ENCODE measurements at regions not wholly inside any gene's neighbourhood (a gene's known extent, or its start where the extent isn't known, plus 50 kb on each side); places are given as distances from the start of the nearest gene placed in this dataset.

GRCh38 chr3:118556983-118557382, 477.7 kb downstream of the IGSF11 start:
- no peak overlapping the region for H3K4me3 ChIP-seq (ENCODE audit: low read depth, poor library complexity, severe bottlenecking)
- TF ChIP-seq CTCF (IDR thresholded peaks at IDR 0.05) (no peak), POLR2A (IDR thresholded peaks at IDR 0.05) (no peak)
- intact Hi-C loops (cut with DNase I; ENCODE audit: low total_unique reads): no loop called here
- no peak for DNase-seq (ENCODE audit: low spot score in 2 of 2)

GRCh38 chr3:118557513-118557912, 477.1 kb downstream of the IGSF11 start:
- intact Hi-C loops (cut with DNase I; ENCODE audit: low total_unique reads): no loop called here
- TF ChIP-seq CTCF (IDR thresholded peaks at IDR 0.05) (no peak), POLR2A (IDR thresholded peaks at IDR 0.05) (no peak)
- H3K4me3 ChIP-seq (ENCODE audit: low read depth, poor library complexity, severe bottlenecking): no peak overlapping the region
- WGBS, 2 donors: 45 to 46% methylated on average over 3 of the region's 3 CpGs
- DNase-seq (ENCODE audit: low spot score in 2 of 2): no peak

GRCh38 chr3:118559286-118559685, 475.4 kb downstream of the IGSF11 start:
- no peak overlapping the region for H3K4me3 ChIP-seq (ENCODE audit: low read depth, poor library complexity, severe bottlenecking)
- TF ChIP-seq CTCF (IDR thresholded peaks at IDR 0.05) (no peak), POLR2A (IDR thresholded peaks at IDR 0.05) (no peak)
- no peak for DNase-seq (ENCODE audit: low spot score in 2 of 2)
- intact Hi-C loops (cut with DNase I; ENCODE audit: low total_unique reads): no loop called here
- WGBS, 2 donors: 30 to 47% methylated on average over 1 of the region's 1 CpG

GRCh38 chr3:118564800-118565199, 469.8 kb downstream of the IGSF11 start:
- no peak for TF ChIP-seq POLR2A (IDR thresholded peaks at IDR 0.05)
- no peak for TF ChIP-seq CTCF (IDR thresholded peaks at IDR 0.05)
- H3K4me3 ChIP-seq (ENCODE audit: low read depth, poor library complexity, severe bottlenecking): no peak overlapping the region
- intact Hi-C loops (cut with DNase I; ENCODE audit: low total_unique reads): no loop called here
- DNase-seq (ENCODE audit: low spot score in 2 of 2): no peak

- 58 to 62% methylated on average over 2 of the region's 2 CpGs for WGBS, 2 donors
- intact Hi-C loops (cut with DNase I; ENCODE audit: low total_unique reads): no loop called here
- no peak for DNase-seq (ENCODE audit: low spot score in 2 of 2)
- TF ChIP-seq CTCF (IDR thresholded peaks at IDR 0.05): no peak
- no peak for TF ChIP-seq POLR2A (IDR thresholded peaks at IDR 0.05)
- H3K4me3 ChIP-seq (ENCODE audit: low read depth, poor library complexity, severe bottlenecking): no peak overlapping the region
These were observed 460.7 kb downstream of the IGSF11 start for GRCh38 chr3:118573912-118574311.

- WGBS, 2 donors: 63% methylated on average over 3 of the region's 3 CpGs
- H3K4me3 ChIP-seq (ENCODE audit: low read depth, poor library complexity, severe bottlenecking): no peak overlapping the region
- TF ChIP-seq POLR2A (IDR thresholded peaks at IDR 0.05) (no peak), CTCF (IDR thresholded peaks at IDR 0.05) (no peak)
- DNase-seq (ENCODE audit: low spot score in 2 of 2): no peak
- intact Hi-C loops (cut with DNase I; ENCODE audit: low total_unique reads): no loop called here
These were observed 457.4 kb downstream of the IGSF11 start for GRCh38 chr3:118577055-118577777.

Measured in lower leg skin (tissue), 4 donors.